C4-2B (cell line): ENCODE measurements at regions not wholly inside any gene's neighbourhood (a gene's known extent, or its start where the extent isn't known, plus 50 kb on each side); places are given as distances from the start of the nearest gene placed in this dataset.
"Not testable (repeated sequence)": the region's sequence is repeated elsewhere in the genome, so short reads cannot be mapped to it uniquely, and the experiment has no call there.

Experiments used
- ZFX ChIP-seq: fragments of 450-650 bp; IDR thresholded peaks from 2 replicates; pipeline ENCODE4 v1.6.1; 2017
- TF ChIP-seq, protein P1 (sequence below): fragments of 450-650 bp; conservative IDR thresholded peaks from 2 replicates; pipeline ENCODE4 v1.5.1; 2017; ENCODE audit warnings: mild to moderate bottlenecking

DNA sequence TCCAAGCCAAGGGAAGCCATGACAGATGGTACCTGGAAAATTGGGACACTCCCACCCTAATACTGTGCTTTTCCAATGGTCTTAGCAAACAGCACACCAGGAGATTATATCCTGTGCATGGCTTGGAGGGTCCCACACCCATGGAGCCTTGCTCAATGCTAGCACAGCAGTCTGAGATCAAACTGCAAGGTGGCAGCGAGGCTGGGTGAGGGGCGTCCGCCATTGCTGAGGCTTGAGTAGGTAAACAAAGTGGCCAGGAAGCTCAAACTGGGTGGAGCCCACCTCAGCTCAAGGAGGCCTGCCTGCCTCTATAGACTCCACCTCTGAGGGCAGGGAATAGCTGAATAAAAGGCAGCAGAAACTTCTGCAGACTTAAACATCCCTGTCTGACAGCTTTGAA, 124.9 kb upstream of the TMEM260 start:
- not testable (repeated sequence) for TF ChIP-seq ZFX
- TF ChIP-seq, protein P1, sequence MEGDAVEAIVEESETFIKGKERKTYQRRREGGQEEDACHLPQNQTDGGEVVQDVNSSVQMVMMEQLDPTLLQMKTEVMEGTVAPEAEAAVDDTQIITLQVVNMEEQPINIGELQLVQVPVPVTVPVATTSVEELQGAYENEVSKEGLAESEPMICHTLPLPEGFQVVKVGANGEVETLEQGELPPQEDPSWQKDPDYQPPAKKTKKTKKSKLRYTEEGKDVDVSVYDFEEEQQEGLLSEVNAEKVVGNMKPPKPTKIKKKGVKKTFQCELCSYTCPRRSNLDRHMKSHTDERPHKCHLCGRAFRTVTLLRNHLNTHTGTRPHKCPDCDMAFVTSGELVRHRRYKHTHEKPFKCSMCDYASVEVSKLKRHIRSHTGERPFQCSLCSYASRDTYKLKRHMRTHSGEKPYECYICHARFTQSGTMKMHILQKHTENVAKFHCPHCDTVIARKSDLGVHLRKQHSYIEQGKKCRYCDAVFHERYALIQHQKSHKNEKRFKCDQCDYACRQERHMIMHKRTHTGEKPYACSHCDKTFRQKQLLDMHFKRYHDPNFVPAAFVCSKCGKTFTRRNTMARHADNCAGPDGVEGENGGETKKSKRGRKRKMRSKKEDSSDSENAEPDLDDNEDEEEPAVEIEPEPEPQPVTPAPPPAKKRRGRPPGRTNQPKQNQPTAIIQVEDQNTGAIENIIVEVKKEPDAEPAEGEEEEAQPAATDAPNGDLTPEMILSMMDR: not testable (repeated sequence)
